Left renal cortex interstitium (tissue), 4 donors: ENCODE measurements at regions not wholly inside any gene's neighbourhood (a gene's known extent, or its start where the extent isn't known, plus 50 kb on each side); places are given as distances from the start of the nearest gene placed in this dataset.

Experiments
- DNase-seq, 4 donors: peaks; one replicate each; pipeline ENCODE4 v3.0.0-alpha.2; 2013; ENCODE audit warnings: low read depth in 4 of 4, low spot score in 2 of 4, missing footprints in 1 of 4

DNA sequence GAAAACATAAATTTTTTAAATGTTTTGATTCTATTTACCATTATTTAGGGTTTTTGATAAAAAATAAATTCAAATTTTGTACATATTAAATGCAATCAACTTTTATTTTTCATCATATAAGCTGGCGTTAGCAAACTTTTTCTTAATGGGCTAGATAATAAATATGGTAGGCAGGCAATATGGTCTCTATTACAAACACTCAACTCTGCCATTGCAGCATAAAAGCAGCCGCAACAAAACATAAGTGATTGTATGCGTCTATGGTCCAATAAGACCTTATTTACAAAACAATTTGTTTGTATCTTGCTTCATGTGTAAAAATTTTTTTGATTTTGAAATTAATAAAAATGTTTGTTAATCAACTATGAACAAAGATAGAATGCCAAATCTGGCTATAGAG lies 116.8 kb upstream of the GLI2 start:
- no peak for DNase-seq

- no peak for DNase-seq
These were observed 116.1 kb upstream of the GLI2 start for GRCh38 chr2:120619579-120619978.

DNA sequence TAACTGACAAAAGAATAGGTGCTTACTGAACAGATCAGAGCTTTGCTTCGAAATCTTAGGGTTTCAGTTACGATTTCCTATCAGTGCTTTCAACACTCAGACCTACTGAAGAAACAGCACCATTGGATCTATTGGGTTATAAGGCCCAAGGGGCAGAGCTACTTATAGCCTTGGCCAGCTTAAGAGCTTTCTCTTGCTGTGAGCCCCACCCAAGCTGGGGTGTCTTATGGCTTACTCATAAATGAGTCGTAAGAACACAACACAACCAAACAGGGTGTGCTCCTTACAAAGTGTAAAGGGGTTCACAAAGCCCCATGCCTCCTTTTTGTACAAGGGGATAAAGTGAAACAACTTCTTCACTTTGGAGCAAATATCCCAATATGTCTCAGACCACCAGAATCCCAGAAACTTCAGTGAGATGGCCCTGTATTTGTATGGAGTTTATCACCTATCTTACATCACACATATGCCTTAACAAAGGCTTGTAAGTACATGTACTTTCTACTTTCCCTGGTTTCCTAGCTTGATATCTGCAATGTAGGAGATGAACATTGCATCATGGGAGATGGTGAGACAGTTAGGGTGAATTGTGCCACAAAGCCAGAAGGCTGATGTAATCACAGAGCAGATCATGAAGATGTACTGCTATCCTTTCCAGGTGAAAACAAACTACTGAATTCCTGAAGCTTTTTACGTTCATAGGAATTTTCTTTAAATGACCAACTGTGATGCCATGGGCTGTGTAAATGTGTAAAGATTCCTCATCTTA lies 115.5 kb upstream of the GLI2 start:
- no peak for DNase-seq

- DNase-seq: no peak
These were observed 113.4 kb upstream of the GLI2 start for GRCh38 chr2:120622159-120622869.

DNA sequence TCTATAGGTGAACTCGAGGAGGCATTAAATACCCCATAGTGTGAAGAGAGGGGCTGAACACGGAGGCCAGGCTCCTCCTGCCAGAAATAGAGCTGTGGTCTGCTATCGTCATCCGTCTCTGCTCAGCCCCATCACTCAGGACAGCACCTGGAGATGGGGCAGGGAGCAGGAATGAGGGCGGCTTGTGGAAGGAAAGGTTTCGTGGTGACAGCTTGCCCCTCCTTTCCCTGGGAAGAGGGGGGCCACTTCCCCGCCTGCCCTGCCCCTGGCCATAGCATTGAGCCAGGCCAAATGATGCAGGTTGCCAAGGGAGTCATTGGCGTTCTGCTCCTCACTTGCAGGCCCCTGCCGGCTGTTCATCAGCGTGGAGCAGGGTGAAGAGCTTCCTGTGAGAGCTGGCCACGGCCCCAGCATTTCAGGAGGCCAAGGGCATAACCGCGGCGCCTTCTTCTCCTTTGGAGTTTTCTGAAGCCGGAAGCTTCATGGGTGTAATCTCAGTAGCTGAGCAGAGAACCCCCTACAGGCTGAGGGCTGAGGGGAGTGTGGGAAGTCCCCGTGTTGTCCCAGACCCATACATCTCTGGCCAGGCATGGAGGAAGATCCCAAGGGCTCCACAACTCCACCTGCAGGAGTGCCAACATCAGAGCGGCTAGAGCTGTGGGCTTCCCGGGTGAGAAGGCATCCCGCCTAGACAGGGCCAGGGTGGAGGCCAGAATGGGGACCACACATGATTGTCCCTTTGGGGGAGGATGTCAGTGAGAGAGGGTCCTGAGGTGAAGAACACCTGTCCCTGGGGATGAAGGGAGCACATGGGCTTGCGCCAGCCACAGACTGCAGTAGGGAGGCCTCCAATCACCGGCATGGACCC lies 112.5 kb upstream of the GLI2 start:
- DNase-seq: no peak

DNA sequence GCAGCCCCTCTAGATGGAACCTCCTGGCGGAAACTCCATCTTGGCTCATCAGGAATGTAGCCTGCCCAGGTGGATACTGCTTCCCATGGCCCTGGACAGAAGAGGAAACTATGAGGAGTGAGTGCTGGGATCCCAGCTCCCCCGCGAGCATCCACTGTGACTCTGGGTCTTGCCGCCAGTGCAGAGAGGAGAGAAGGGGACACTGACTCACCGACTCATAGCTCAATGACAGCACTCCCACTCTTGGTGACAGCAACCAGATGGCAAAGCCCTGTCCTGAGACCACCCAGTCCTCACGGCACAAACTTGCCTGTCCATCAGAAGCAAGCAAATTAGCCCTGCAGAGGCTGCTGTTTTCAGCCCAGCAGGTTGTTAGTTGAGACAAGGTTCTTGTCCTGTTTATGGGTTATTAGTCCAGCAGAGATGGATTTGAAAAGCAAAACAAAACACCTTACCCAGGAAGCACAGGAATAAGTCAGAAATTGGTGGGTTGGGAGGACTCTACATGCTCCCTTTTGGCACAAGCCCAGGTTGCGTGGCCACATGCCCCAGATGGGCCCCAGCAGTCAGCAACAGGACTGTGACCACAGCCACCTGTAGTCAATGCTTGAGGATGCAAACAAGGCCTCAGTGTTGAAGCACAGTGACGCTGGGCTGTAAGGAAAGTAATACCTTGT lies 111.5 kb upstream of the GLI2 start:
- no peak for DNase-seq

DNA sequence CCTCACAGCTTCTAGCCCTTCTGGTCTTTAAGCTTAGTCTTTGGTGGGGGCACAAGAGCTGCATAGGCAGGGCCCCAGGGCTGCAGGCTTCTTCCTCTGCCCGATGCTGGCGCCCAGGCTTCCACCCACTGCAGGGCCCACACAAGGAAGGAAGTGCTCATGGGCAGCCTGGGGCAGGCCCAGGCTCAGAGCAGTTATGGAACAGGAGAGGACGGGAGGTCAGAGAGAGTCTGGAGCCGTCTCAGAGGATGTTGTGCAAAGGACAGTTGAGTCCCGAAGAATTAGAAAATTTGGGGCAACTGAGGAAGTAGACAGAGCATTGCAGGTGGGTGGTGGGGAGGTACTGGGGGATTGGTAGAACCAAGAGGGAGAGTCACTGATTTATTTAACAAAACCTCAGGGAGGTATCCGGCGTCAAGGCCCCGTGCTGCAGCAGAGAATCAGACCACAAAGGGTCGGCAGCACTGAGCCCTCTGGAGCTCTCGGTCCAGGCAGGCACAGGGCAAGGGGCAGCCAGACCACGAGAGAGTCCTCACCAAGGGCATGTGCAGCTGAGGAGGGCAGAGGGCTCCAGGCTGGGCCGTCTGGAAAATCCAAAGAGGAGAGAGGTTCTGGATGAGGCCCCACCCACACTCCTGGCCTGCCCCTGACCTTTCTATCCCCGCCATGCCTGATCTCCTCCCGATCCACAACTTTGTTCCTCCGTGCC lies 110.8 kb upstream of the GLI2 start:
- no peak for DNase-seq

- no peak for DNase-seq
These were observed 109.7 kb upstream of the GLI2 start for GRCh38 chr2:120625865-120626560.

DNA sequence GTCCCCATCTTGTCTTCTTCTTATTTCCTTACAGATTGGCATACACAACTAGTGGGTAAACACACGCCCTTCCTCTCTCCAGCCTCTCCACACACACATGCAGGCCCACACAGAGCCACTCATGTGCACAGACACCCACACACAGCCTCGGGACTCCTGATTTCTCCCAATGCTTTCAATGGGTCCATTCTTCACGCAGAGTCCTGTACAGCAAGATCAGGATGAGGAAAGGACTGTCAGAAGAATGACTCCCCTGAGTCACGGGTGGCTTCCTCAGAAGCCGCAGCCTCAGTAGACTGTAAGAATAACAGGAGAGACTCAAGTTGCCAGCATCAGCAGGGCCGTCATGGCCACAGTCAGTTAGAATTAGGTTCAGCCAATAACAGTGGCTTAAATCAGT lies 109.1 kb upstream of the GLI2 start:
- DNase-seq: no peak

DNA sequence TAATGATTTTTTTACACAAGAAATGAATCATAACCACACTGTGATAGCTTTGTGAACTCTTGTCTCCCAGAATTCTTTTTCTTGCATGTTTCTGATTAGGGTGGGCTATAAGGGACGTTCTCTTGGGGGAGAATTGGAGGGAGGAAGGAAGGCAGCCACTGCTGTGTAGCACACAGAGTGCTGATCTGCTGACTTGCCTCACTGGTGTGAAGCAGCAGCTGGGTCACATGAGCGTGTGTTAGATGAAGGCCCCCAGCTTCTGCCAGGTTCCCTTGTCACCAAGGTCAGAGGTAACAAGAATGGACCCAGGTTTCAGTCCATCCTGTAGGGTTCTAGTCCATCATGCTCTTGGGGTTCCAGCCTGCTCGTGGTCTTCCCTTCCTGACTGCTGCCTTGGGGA lies 107.4 kb upstream of the GLI2 start:
- DNase-seq: no peak

GRCh38 chr2:120629241-120629895 lies 106.3 kb upstream of the GLI2 start:
- DNase-seq: no peak

GRCh38 chr2:120630031-120630701 lies 105.5 kb upstream of the GLI2 start:
- DNase-seq: no peak

GRCh38 chr2:120631236-120631635 lies 104.4 kb upstream of the GLI2 start:
- DNase-seq: no peak

DNA sequence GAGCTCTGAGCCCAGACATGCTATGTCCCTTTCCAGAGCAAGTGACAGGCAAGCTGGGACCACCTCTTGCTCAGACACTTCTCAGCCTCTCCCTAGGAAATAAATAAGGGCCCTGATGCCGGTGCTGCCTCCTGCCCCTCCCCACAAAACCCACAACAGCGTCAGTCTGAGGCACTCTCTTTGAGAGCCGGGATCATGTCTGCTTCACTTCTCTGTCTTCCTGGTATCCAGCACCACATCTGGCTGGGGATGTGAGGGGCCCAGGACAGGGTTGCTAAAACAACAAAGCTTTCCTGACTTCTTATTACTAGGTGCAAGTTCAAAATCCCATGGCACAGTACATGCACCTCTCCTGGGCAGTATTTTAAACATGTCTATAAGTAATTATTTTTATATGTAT lies 103.9 kb upstream of the GLI2 start:
- no peak for DNase-seq

- no peak for DNase-seq
These were observed 102.6 kb upstream of the GLI2 start for GRCh38 chr2:120632796-120633646.

DNA sequence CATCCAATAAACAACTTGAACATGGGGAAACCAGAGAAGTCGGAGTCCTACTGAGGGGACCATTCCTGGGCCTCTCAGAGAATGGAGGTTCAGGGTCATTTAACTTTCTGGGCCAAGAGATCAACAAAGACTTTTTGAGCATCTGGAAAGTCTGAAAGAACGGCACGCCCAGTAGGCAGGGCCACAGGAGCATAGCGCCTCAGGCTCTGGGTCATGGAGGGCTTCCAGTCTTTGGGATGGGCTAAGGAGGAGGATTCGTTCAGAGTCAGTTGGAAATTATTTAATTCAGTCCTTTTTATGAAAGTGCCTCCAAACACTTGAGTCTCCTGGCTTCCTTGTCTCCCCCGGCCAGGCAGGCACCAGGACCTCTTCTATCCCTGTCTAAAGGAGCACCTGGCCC lies 101.1 kb upstream of the GLI2 start:
- DNase-seq: no peak

DNA sequence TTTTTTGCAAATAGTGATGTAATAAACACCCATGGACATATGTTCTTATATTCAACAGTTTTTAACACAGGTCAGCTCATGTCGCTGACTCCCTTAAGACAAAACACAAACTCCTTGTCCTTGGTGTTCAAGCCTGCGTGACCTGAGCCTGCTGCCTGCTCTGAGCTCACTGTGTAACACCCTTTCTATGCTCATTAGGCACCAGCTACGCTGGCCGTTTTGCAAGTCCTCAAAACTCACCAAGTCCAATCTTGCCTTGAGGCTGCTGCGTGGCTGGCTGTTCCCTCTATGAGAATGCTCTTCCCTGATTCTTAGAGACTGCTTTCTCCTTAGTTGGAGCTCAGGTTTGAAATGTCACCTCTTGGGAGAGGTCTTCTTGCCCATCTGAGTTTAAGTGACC lies 100.5 kb upstream of the GLI2 start:
- DNase-seq: no peak

DNA sequence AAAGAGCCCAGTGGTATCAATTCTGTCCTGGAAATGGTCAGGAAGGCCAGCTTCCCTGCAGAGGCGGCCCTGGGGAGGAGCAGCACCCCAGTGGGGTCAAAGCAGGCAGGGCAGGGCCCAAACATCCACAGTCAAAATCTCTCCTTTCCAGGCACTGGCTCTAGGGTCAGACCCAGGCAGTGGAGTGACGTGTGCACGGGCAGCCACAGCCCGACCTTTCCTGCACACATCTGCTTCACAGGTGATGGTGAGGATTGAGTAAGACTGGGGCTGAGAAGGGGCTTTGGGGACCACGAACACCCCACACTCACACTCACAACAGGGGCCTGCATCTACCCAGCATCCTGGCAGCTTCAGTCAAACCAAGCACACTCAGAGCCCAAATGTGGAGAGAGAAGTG lies 97.8 kb upstream of the GLI2 start:
- no peak for DNase-seq
